Suppressor macrophage treated with lipopolysaccharide for 1 hour (primary cell): ENCODE measurements at regions not wholly inside any gene's neighbourhood (a gene's known extent, or its start where the extent isn't known, plus 50 kb on each side); places are given as distances from the start of the nearest gene placed in this dataset.

Experiments used
- DNase-seq, 3 donors: peaks; one replicate each; pipeline ENCODE4 v3.0.0-alpha.2; 2020 to 2022

- no peak for DNase-seq
These were observed 91.9 kb downstream of the IRF8 start for GRCh38 chr16:85990861-85991301.

GRCh38 chr16:85991425-85991824 is 92.5 kb downstream of the IRF8 start:
- no peak for DNase-seq

- DNase-seq: no peak
These were observed 92.9 kb downstream of the IRF8 start for GRCh38 chr16:85991856-85992255.

- no peak for DNase-seq
These were observed 93.4 kb downstream of the IRF8 start for GRCh38 chr16:85992359-85992758.

- DNase-seq: no peak
These were observed 93.8 kb downstream of the IRF8 start for GRCh38 chr16:85992779-85993178.

- no peak for DNase-seq
These were observed 95.8 kb downstream of the IRF8 start for GRCh38 chr16:85994492-85995490.

- DNase-seq: peak; percentile 54 to 68 (median 58)
These were observed 96.8 kb downstream of the IRF8 start for GRCh38 chr16:85995541-85996423.

GRCh38 chr16:85996843-85997242 is 97.9 kb downstream of the IRF8 start:
- DNase-seq: no peak

GRCh38 chr16:85998171-85998867 is 99.4 kb downstream of the IRF8 start:
- DNase-seq: no peak

- DNase-seq: no peak
These were observed 100.1 kb downstream of the IRF8 start for GRCh38 chr16:85998868-85999729.

GRCh38 chr16:85999778-86000177 is 100.8 kb downstream of the IRF8 start:
- no peak for DNase-seq

GRCh38 chr16:86002178-86002900 is 103.4 kb downstream of the IRF8 start:
- no peak for DNase-seq

GRCh38 chr16:86007524-86007923 is 108.6 kb downstream of the IRF8 start:
- no peak for DNase-seq

- DNase-seq: no peak
These were observed 111.7 kb downstream of the IRF8 start for GRCh38 chr16:86010680-86011141.

GRCh38 chr16:86011532-86011931 is 112.6 kb downstream of the IRF8 start:
- DNase-seq: no peak

GRCh38 chr16:86012221-86012620 is 113.3 kb downstream of the IRF8 start:
- DNase-seq: no peak

- DNase-seq: no peak
These were observed 114.9 kb downstream of the IRF8 start for GRCh38 chr16:86013867-86014266.

GRCh38 chr16:86015606-86016005 is 116.6 kb downstream of the IRF8 start:
- no peak for DNase-seq

- peak; percentile 75 to 82 (median 78) for DNase-seq
These were observed 117.4 kb downstream of the IRF8 start for GRCh38 chr16:86016201-86016965.

- peak in 1 of 3 donors; percentile 30 for DNase-seq
These were observed 119.1 kb downstream of the IRF8 start for GRCh38 chr16:86018071-86018470.
